HG03432 (cell line): ENCODE measurements at regions not wholly inside any gene's neighbourhood (a gene's known extent, or its start where the extent isn't known, plus 50 kb on each side); places are given as distances from the start of the nearest gene placed in this dataset.
"Not testable (repeated sequence)": the region's sequence is repeated elsewhere in the genome, so short reads cannot be mapped to it uniquely, and the experiment has no call there.

Source experiments
- ATAC-seq: cut with Tn5 transposase; IDR thresholded peaks from one replicate; pipeline ENCODE4 v1.9.1; 2021; ENCODE audit warnings: mild to moderate bottlenecking, moderate library complexity; ENCODE audit not compliant: unreplicated experiment

DNA sequence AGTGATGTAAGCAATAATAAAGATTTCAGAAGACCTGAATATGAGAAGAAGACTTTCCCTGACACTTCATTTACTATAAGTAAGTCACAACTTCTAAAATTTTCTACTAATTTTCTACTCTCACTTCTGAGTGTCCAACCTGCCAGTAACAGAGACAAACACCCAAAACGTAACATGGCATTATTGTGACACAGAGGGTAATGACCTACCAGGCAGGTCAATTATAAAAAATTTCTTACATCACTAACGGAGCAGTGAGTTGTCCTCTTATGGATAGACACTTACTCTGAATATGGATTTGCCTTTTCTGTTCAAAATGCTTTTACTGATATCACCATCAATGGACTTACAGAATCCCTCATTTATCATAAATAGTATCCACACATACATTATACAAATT is 405.9 kb upstream of the MAGEB16 start:
- ATAC-seq, result no peak

DNA sequence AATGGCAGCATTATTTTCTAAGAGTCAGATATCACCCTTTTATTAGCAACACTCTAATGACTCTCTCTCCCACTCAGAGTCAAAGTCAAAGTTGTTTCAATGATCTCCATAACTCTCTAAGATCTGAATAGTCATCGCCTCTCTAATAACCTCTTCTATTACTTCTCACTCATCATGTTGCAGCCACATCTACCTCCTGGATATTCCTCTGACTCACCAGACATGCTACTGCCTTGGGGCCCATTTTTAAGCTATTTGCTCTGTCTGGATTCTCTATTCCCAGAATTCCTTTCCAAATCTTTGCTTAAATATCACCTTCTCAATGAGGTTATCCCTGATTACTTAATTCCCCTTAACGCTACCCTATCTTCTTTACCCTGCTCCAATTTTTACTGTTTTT is 391.8 kb upstream of the MAGEB16 start:
- ATAC-seq, result no peak

- ATAC-seq, result no peak
Measured at GRCh38 chrX:35416782-35417181, 381.4 kb upstream of the MAGEB16 start.

- no peak for ATAC-seq
Measured at GRCh38 chrX:35432056-35432455, 366.1 kb upstream of the MAGEB16 start.

DNA sequence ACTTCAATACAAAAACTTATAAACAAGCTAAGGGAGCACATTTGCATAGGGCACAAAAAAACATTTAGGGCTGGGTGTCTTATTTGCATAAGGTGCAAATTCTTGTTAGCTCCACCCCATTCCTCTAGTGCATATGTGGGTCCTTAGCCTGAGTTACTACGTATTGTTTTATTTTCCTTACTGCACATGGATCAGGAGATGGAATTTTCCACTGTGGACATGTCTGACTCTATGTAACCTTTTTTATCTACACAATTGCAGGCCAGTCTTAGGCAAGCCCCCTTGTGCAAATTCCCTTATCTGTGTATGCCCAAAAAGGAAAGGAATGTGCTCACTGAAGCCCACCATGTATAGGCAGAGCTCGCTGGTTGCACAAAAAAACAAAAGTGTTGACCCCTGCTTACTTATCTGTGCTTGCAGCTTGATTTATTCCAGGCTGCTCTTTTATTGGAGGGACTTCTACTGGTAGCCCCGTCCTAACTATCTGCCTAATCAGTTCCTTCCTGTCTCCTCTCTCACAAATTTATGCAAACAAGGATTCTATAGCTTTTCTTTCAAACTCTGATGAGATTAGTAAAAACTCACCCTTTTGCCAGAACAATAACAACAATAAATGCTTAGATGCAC is 359.0 kb upstream of the MAGEB16 start:
- no peak for ATAC-seq

GRCh38 chrX:35439692-35440091 is 358.4 kb upstream of the MAGEB16 start:
- ATAC-seq, result no peak

DNA sequence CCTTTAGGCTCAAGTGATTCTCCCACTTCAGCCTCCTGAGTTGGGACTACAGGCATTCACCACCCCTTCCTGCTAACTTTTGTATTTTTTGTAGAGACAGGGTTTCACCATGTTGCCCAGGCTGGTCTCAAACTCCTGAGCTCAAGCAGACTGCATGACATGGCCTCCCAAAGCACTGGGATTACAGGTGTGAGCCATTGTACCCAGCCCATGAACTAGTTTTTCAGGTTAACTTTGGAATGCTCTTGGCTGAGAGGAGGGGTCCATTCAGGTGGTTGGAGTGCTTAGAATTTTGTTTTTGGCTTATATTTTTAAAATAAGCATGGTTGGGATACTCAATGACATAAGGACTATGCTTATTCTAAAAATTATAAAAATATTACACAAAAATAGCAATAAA is 355.7 kb upstream of the MAGEB16 start:
- ATAC-seq, result no peak

DNA sequence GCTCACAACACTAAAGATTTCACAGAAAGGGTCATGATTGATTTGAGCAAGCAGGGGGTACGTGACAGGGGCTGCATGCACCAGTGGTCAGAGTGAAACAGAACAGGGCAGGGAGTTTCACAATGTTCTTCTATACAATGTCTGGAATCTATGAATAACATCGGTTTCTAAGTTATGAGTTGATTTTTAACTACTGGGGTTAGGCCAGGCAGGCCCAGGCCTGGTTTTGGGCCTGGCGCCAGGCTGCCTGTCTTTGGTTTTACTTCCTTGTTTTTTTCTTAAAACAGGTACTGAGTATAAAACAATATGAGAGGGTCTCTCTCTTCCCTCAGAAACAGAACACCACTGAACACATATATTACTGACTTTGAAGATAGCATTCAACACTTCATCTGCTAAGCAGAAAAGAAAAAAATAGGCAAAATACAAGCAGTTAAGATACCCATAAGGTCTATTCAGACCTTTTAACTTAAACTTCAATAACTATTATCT is 355.0 kb upstream of the MAGEB16 start:
- peak; percentile 49 for ATAC-seq

DNA sequence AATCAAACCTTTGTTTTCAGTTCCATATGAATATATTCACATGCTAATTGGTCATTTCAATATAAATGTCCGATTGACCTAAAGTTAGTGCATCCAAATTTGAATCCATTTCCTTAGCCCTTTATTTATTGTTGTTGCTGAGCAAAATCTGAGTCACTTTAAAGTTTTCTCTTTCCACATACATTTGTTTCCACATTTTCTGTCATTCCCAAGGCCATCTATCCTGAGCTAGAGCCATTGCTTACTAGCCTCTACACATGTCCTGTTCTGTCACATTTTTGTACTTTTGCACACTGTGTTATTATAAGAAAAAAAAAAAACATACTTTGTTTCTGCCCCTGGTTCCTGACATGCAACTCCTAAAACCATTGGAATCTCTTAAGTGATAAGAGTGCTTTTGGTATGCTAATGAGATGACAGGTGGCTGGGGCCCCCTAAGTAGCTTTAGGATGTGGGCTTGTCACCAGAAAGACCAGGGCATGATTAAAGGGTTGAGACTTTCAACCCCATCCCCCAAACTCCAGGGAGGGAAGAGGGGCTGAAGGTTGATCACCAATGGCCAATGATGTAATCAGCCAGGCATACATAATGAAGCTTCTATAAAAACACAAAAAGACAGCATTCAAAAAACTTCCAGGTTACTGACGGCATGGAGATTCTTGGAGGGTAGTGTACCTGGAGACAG is 353.3 kb upstream of the MAGEB16 start:
- no peak for ATAC-seq

- ATAC-seq, result no peak
Measured at GRCh38 chrX:35445912-35446311, 352.2 kb upstream of the MAGEB16 start.

- ATAC-seq, result no peak
Measured at GRCh38 chrX:35456891-35457290, 341.3 kb upstream of the MAGEB16 start.

- ATAC-seq, result no peak
Measured at GRCh38 chrX:35458142-35458541, 340.0 kb upstream of the MAGEB16 start.

GRCh38 chrX:35461164-35461563 is 337.0 kb upstream of the MAGEB16 start:
- ATAC-seq, result no peak

- not testable (repeated sequence) for ATAC-seq
Measured at GRCh38 chrX:35496671-35497070, 301.5 kb upstream of the MAGEB16 start.

- ATAC-seq, result not testable (repeated sequence)
Measured at GRCh38 chrX:35497453-35497852, 300.7 kb upstream of the MAGEB16 start.

DNA sequence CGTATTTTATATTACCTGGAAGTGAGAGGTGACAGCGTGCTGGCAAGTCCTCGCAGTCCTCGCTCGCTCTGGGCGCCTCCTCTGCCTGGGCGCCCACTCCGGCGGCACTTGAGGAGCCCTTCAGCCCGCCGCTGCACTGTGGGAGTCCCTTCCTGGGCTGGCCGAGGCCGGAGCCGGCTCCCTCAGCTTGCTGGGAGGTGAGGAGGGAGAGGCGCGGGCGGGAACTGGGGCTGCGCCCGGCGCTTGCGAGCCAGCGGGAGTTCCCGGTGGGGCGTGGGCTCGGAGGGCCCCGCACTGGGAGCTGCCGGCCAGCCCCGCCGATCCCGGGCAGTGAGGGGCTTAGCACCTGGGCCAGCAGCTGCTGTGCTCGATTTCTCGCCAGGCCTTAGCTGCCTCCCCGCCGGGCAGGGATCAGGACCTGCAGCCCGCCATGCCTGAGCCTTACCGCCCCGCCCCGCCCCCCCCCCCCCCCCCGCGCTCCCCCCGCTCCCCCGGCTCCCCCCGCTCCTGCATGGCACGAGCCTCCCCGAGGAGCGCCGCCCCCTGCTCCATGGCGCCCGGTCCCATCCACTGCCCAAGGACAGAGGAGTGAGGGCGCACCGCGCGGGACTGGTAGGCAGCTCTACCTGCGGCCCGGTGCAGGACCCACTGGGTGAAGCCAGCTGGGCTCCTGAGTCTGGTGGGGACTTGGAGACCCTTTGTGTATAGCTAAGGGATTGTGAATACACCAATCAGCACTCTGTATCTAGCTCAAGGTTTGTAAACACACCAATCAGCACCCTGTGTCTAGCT is 298.9 kb upstream of the MAGEB16 start:
- no peak for ATAC-seq

- ATAC-seq, result no peak
Measured at GRCh38 chrX:35507701-35508100, 290.4 kb upstream of the MAGEB16 start.

DNA sequence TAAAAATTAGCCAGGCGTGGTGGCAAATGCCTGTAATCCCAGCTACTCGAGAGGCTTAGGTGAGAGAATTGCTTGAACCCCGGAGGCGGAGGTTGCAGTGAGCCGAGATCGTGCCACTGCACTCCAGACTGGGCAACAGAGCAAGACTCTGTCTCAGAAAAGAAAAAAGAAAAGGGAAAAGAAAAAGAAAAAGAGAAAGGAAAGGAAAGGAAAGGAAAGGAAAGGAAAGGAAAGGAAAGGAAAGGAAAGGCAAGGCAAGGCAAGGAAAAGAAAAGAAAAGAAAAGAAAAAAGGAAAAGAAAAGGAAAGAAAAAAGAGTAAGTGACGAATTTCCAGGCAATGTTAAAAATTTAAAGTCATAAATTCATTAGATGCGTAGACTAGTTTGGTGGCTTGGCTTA is 250.1 kb upstream of the MAGEB16 start:
- ATAC-seq, result not testable (repeated sequence)

DNA sequence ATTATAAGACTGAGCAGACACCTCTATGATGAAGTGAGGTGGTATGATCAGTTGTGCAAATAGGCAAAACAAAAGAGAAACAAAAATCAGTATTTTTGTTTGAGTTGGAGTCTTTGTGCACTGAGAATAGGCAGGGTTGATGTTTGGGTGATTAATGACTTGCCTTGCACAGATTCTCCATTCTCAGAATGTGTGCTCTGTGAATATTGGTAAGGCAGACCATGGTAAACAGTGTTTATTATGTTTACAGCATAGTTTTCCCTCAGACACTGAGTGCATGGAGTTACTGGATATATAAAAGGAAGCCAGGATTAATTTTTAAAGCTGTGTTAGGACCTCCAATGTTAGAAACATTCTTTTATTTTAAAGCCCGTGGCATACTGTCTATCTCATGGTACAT is 240.2 kb upstream of the MAGEB16 start:
- no peak for ATAC-seq

GRCh38 chrX:35561985-35562384 is 236.2 kb upstream of the MAGEB16 start:
- no peak for ATAC-seq

DNA sequence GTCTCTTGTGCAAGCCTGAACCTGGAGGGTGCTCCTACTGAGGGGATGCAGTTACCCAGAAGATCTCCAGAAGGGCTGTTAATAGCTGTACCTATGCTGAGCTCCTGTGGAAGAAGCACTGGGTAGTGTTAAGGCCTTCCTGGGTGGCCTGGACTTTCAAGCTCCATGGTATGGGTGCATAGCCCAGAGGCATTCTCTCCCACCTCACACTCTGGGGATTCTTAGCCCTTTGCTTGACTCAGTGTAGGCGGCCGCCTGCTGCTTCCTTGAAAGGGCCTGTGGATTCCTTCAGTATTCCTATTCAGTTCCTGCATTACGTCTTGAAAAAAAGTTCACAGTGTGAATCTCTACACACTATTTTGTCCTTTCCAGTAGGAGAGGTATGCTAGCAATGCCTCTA is 235.7 kb upstream of the MAGEB16 start:
- ATAC-seq, result no peak

DNA sequence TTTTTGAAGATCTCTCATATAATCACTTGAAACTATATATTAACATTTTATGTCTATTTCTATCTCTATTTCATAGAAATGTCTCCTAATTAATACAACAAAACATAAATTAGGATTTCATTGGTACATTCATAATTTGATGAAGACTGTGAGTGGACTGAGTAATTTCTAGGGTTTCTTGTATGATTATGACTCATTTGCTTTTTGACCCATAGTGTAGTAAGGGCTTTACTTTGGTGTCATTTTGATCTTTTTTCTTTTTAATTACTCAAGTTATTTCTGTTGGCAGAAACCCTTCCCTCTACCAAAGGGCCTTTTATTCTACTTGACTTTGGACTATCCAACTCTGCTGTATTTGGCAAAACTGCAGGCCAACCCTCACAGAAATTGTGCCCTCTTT is 207.9 kb upstream of the MAGEB16 start:
- ATAC-seq, result no peak
